H1 (cell line): ENCODE measurements at regions not wholly inside any gene's neighbourhood (a gene's known extent, or its start where the extent isn't known, plus 50 kb on each side); places are given as distances from the start of the nearest gene placed in this dataset.

ENCODE experiments used
- CTCF ChIA-PET: fragments of 300-600 bp; sonication (Branson Sonifier 250); formaldehyde crosslinking; loops from one replicate; lab custom pipeline; 2021; ENCODE audit not compliant: partially characterized antibody; lab: Charles Lee
- POLR2A ChIA-PET: fragments of 300-600 bp; sonication (Branson Sonifier 250); formaldehyde crosslinking; loops from one replicate; lab custom pipeline; 2021; ENCODE audit warnings: inconsistent platforms; ENCODE audit not compliant: partially characterized antibody; lab: Charles Lee
- DNase-seq, 2 experiments: peaks; one replicate each; pipeline versions ENCODE4 v3.0.0 to v3.0.0-alpha.2; 2010 to 2022; ENCODE audit warnings: low spot score in 2 of 2, low read depth in 1 of 2, mixed read lengths in 1 of 2
- FAIRE-seq: peaks from 2 replicates; lab custom pipeline; 2011; peaks lifted over from hg19 to GRCh38; lab: Jason Lieb, UNC
- H2AFZ ChIP-seq: 2 replicates; pipeline ENCODE4 v1.8.1; 2012; ENCODE audit warnings: low read length, inconsistent platforms
- H2AK5ac ChIP-seq: 2 replicates; pipeline ENCODE4 v1.6.1; 2013; ENCODE audit warnings: low read depth, low read length
- H2BK120ac ChIP-seq: replicated peaks from 2 replicates; pipeline ENCODE3; 2013; ENCODE audit warnings: low read depth, low read length, inconsistent platforms
- H2BK12ac ChIP-seq: 2 replicates; pipeline ENCODE4 v1.6.1; 2013; ENCODE audit warnings: low read depth, low read length
- H2BK15ac ChIP-seq: 2 replicates; pipeline ENCODE4 v1.6.1; 2013; ENCODE audit warnings: low read length
- H2BK20ac ChIP-seq: 2 replicates; pipeline ENCODE4 v1.6.1; 2013; ENCODE audit warnings: low read length
- H2BK5ac ChIP-seq: 2 replicates; pipeline ENCODE4 v1.6.1; 2013; ENCODE audit warnings: low read depth, low read length
- H3K14ac ChIP-seq: 2 replicates; pipeline ENCODE4 v1.6.1; 2013; ENCODE audit warnings: inconsistent platforms; ENCODE audit not compliant: insufficient read length
- H3K18ac ChIP-seq: 2 replicates; pipeline ENCODE4 v1.6.1; 2013; ENCODE audit warnings: low read length; ENCODE audit errors: extremely low read depth
- H3K23ac ChIP-seq: 2 replicates; pipeline ENCODE4 v1.6.1; 2013; ENCODE audit warnings: inconsistent platforms; ENCODE audit not compliant: insufficient read length
- H3K23me2 ChIP-seq: 2 replicates; pipeline ENCODE4 v1.6.1; 2013; ENCODE audit warnings: low read depth, low read length
- H3K27ac ChIP-seq: 2 replicates; pipeline ENCODE4 v1.6.1; 2011; ENCODE audit warnings: low read depth, low read length, inconsistent platforms
- H3K27me3 ChIP-seq, 4 experiments: replicated peaks in 1 of 4; 1 replicate in 1 of 4; 2 replicates in 3 of 4; pipeline versions ENCODE4 v1.6.1 to v1.8.1; 2011 to 2013; ENCODE audit warnings: low read length in 3 of 4, mild to moderate bottlenecking in 3 of 4, inconsistent platforms in 2 of 4, mixed read lengths in 2 of 4, moderate library complexity in 1 of 4; ENCODE audit not compliant: control insufficient read depth in 3 of 4, insufficient read depth in 3 of 4; ENCODE audit errors: extremely low read depth in 1 of 4
- H3K36me3 ChIP-seq, 4 experiments: 2 replicates each; pipeline versions ENCODE4 v1.6.1 to v1.8.1; 2011 to 2013; ENCODE audit warnings: mild to moderate bottlenecking in 4 of 4, low read length in 3 of 4, moderate library complexity in 2 of 4, control low read depth in 1 of 4, inconsistent platforms in 1 of 4; ENCODE audit not compliant: insufficient read depth in 4 of 4, control insufficient read depth in 2 of 4
- H3K4ac ChIP-seq: replicated peaks from 2 replicates; pipeline ENCODE3; 2013; ENCODE audit warnings: low read length, low read depth, mixed read lengths, inconsistent platforms; ENCODE audit not compliant: insufficient read length
- H3K4me1 ChIP-seq, 4 experiments: replicated peaks in 1 of 4; 1 replicate in 1 of 4; 2 replicates in 3 of 4; pipeline versions ENCODE4 v1.6.1 to v1.8.1; 2011 to 2013; ENCODE audit warnings: low read length in 3 of 4, inconsistent platforms in 2 of 4, mixed read lengths in 1 of 4; ENCODE audit not compliant: insufficient read depth in 4 of 4, control insufficient read depth in 3 of 4
- H3K4me2 ChIP-seq, 2 experiments: 2 replicates each; pipeline versions ENCODE4 v1.6.1 to v1.8.1; 2011 to 2013; ENCODE audit warnings: low read depth in 2 of 2, low read length in 2 of 2, control low read depth in 1 of 2, inconsistent platforms in 1 of 2, mild to moderate bottlenecking in 1 of 2; ENCODE audit not compliant: insufficient read depth in 1 of 2
- H3K4me3 ChIP-seq, 4 experiments: fragments of 200-600, 300-600 bp in 1 of 4; sonication (generic), shearing (Covaris generic), sonication (Bioruptor Twin) in 1 of 4; 2 replicates each; pipeline versions ENCODE4 v1.5.1 to v1.8.1; 2011 to 2016; ENCODE audit warnings: low read length in 4 of 4, low read depth in 3 of 4, control low read depth in 2 of 4, inconsistent platforms in 2 of 4, mild to moderate bottlenecking in 2 of 4, mixed read lengths in 1 of 4, moderate library complexity in 1 of 4; ENCODE audit not compliant: insufficient read depth in 2 of 4; ENCODE audit errors: extremely low read depth in 1 of 4
- H3K56ac ChIP-seq: replicated peaks from 2 replicates; pipeline ENCODE3; 2013; ENCODE audit warnings: low read depth, mild to moderate bottlenecking, mixed read lengths, low read length, inconsistent platforms; ENCODE audit not compliant: insufficient read length
- H3K79me1 ChIP-seq: 2 replicates; pipeline ENCODE4 v1.6.1; 2013; ENCODE audit warnings: low read depth, low read length, control low read depth
- H3K79me2 ChIP-seq, 2 experiments: 2 replicates each; pipeline versions ENCODE4 v1.6.1 to v1.8.1; 2012 to 2013; ENCODE audit warnings: low read length in 2 of 2, mild to moderate bottlenecking in 2 of 2, inconsistent platforms in 1 of 2; ENCODE audit not compliant: insufficient read depth in 2 of 2, control insufficient read depth in 1 of 2
- H3K9ac ChIP-seq, 4 experiments: replicated peaks in 1 of 4; 1 replicate in 1 of 4; 2 replicates in 3 of 4; pipeline versions ENCODE4 v1.6.1 to v1.8.1; 2011 to 2013; ENCODE audit warnings: low read depth in 3 of 4, low read length in 3 of 4, control low read depth in 2 of 4, mild to moderate bottlenecking in 2 of 4, moderate library complexity in 2 of 4, inconsistent platforms in 1 of 4; ENCODE audit errors: extremely low read depth in 1 of 4
- H3K9me3 ChIP-seq, 2 experiments: 2 replicates each; pipeline versions ENCODE4 v1.6.1 to v1.8.1; 2012 to 2013; ENCODE audit warnings: mild to moderate bottlenecking in 2 of 2, moderate library complexity in 2 of 2, control low read depth in 1 of 2, inconsistent platforms in 1 of 2, low read depth in 1 of 2, low read length in 1 of 2, mixed read lengths in 1 of 2; ENCODE audit not compliant: insufficient read depth in 2 of 2
- H4K20me1 ChIP-seq, 2 experiments: replicated peaks in 1 of 2; 2 replicates each; pipeline versions ENCODE3 to v1.8.1; 2011 to 2013; ENCODE audit warnings: inconsistent platforms in 2 of 2, low read length in 2 of 2, mild to moderate bottlenecking in 1 of 2; ENCODE audit not compliant: insufficient read depth in 2 of 2, control insufficient read depth in 1 of 2
- H4K5ac ChIP-seq: 2 replicates; pipeline ENCODE4 v1.6.1; 2013; ENCODE audit warnings: low read length, low read depth, mixed read lengths, inconsistent platforms; ENCODE audit not compliant: insufficient read length
- H4K8ac ChIP-seq: 2 replicates; pipeline ENCODE4 v1.8.0; 2013; ENCODE audit warnings: mild to moderate bottlenecking, moderate library complexity, low read length, inconsistent platforms; ENCODE audit not compliant: insufficient read depth; ENCODE audit errors: extremely low read depth
- H4K91ac ChIP-seq: replicated peaks from 2 replicates; pipeline ENCODE3; 2013; ENCODE audit warnings: low read length, mixed read lengths, inconsistent platforms; ENCODE audit not compliant: insufficient read length
- CREB1 ChIP-seq: IDR thresholded peaks from 2 replicates; pipeline ENCODE4 v1.6.1; 2012; ENCODE audit warnings: inconsistent platforms
- EGR1 ChIP-seq: IDR thresholded peaks from 2 replicates; pipeline ENCODE4 v1.6.1; 2011; ENCODE audit warnings: low read depth, low read length, borderline replicate concordance
- EP300 ChIP-seq, 2 experiments: IDR thresholded peaks; 1 replicate in 1 of 2; 2 replicates in 1 of 2; pipeline ENCODE4 v1.6.1; 2011 to 2012; ENCODE audit warnings: low read depth in 2 of 2, low read length in 2 of 2, mild to moderate bottlenecking in 2 of 2, borderline replicate concordance in 1 of 2, inconsistent platforms in 1 of 2, moderate library complexity in 1 of 2
- MAX ChIP-seq: IDR thresholded peaks from 2 replicates; pipeline ENCODE4 v1.6.1; 2012; ENCODE audit warnings: inconsistent platforms
- NANOG ChIP-seq: IDR thresholded peaks from 2 replicates; pipeline ENCODE4 v1.6.1; 2011; ENCODE audit warnings: low read length, low read depth, mild to moderate bottlenecking, inconsistent platforms; ENCODE audit not compliant: insufficient read depth, poor library complexity, severe bottlenecking
- RFX5 ChIP-seq: IDR thresholded peaks from 2 replicates; pipeline ENCODE4 v1.6.1; 2011; ENCODE audit warnings: low read depth, low read length, improper control_type of control experiment, borderline replicate concordance
- RXRA ChIP-seq: IDR thresholded peaks from 2 replicates; pipeline ENCODE4 v1.6.1; 2011; ENCODE audit warnings: low read depth, mild to moderate bottlenecking, low read length, moderate library complexity; ENCODE audit not compliant: insufficient read depth
- SAP30 ChIP-seq: fragments of 300-600 bp; sonication (generic); IDR thresholded peaks from 2 replicates; pipeline ENCODE4 v1.7.1; 2012; ENCODE audit warnings: low read length, moderate library complexity, mild to moderate bottlenecking, inconsistent platforms; ENCODE audit not compliant: insufficient read depth, insufficient replicate concordance
- SIX5 ChIP-seq: IDR thresholded peaks from 2 replicates; pipeline ENCODE4 v1.6.1; 2011; ENCODE audit warnings: mild to moderate bottlenecking, low read depth, low read length
- TCF12 ChIP-seq: IDR thresholded peaks from 2 replicates; pipeline ENCODE4 v1.6.1; 2011; ENCODE audit warnings: low read depth, mild to moderate bottlenecking, low read length
- WGBS, 2 experiments: shearing (Covaris generic) in 1 of 2; methylation state at CpG; one replicate each; pipeline versions ENCODE4 v1.1.6 to v1.1.7; 2013 to 2015; ENCODE audit warnings: low lambda C conversion rate in 2 of 2, mixed read lengths in 2 of 2, inconsistent platforms in 1 of 2, low coverage in 1 of 2, missing lambda C conversion rate in 1 of 2; ENCODE audit not compliant: insufficient replicate concordance in 2 of 2, insufficient coverage in 1 of 2, insufficient read length in 1 of 2; ENCODE audit errors: extremely low coverage in 1 of 2, missing lambda C conversion rate in 1 of 2; 5-methylcytosine and 5-hydroxymethylcytosine counted together
- TF ChIP-seq, protein P1 (sequence below): IDR thresholded peaks from 2 replicates; pipeline ENCODE4 v1.6.1; 2012; ENCODE audit warnings: low read length, inconsistent platforms

DNA sequence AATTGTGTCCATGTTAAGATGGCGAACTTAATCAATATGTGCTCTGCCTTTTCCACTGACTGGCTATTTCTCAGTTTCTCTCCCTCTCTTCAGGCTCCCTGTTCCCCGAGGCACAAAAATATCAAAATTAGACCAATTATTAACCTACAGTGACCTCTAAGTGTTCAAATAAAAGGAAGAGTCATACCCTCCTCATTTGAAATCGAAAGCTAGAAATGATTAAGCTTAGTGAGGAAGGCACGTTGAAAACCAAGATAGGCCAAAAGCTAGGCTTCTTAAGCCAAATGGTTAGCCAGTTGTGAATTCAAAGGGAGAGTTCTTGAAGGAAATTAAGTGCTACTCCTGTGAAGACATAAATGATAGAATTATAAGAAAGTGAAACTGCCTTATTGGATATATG, 81.1 kb upstream of the MBL2 start:
- H3K79me1 ChIP-seq = no peaks in the 10 kb centered on the region
- H3K18ac ChIP-seq = no peak overlapping the region
- no peak for DNase-seq
- no peak overlapping the region for H2BK15ac ChIP-seq
- H2BK120ac ChIP-seq = peak overlapping the region; percentile 21
- H2BK20ac ChIP-seq = no peak overlapping the region
- H3K14ac ChIP-seq = no peak overlapping the region
- CTCF ChIA-PET = interaction anchor here (1.0 kb wide), 1 partner anchor 11 kb away, joined by 3 read pairs; no protein-coding TSS in a partner anchor
- no peak overlapping the region for H2BK12ac ChIP-seq
- no peak overlapping the region for H3K9ac ChIP-seq
- H2AFZ ChIP-seq = no peak overlapping the region
- no peaks in the 10 kb centered on the region for H3K23me2 ChIP-seq
- no peak overlapping the region for H3K56ac ChIP-seq
- FAIRE-seq = no peak
- WGBS, 2 experiments = 90% methylated on average over 4 of the region's 4 CpGs; no CpG with 5 or more reads in 1 of the 2 experiments
- H3K4ac ChIP-seq = no peak overlapping the region
- no peaks in the 10 kb centered on the region for H3K27me3 ChIP-seq
- no peak overlapping the region for H4K5ac ChIP-seq
- no peak overlapping the region for H2BK5ac ChIP-seq
- no peak overlapping the region for H3K27ac ChIP-seq
- no peaks in the 10 kb centered on the region for H3K79me2 ChIP-seq
- H4K91ac ChIP-seq = no peak overlapping the region
- no peak overlapping the region for H3K4me2 ChIP-seq
- H4K8ac ChIP-seq = no peak overlapping the region
- TF ChIP-seq, protein P1, sequence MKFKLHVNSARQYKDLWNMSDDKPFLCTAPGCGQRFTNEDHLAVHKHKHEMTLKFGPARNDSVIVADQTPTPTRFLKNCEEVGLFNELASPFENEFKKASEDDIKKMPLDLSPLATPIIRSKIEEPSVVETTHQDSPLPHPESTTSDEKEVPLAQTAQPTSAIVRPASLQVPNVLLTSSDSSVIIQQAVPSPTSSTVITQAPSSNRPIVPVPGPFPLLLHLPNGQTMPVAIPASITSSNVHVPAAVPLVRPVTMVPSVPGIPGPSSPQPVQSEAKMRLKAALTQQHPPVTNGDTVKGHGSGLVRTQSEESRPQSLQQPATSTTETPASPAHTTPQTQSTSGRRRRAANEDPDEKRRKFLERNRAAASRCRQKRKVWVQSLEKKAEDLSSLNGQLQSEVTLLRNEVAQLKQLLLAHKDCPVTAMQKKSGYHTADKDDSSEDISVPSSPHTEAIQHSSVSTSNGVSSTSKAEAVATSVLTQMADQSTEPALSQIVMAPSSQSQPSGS = no peak
- TF ChIP-seq CREB1 = no peak
- no peak for TF ChIP-seq NANOG
- TF ChIP-seq SAP30 = no peak
- no peak for TF ChIP-seq RXRA
- no peak for TF ChIP-seq EGR1
- TF ChIP-seq TCF12 = no peak
- TF ChIP-seq RFX5 = no peak
- TF ChIP-seq SIX5 = no peak
- TF ChIP-seq EP300 (IDR thresholded peaks at IDR 0.05; ENCODE audit: borderline replicate concordance in 1 of 2, low read depth in 2 of 2, low read length in 2 of 2) = no peak
- no peak for TF ChIP-seq MAX
- TF ChIP-seq, all 59 proteins: peak for 0
- no peaks in the 10 kb centered on the region for H4K20me1 ChIP-seq
- H3K4me1 ChIP-seq = no peaks in the 10 kb centered on the region; a peak in 1 of 7 replicates
- H3K9me3 ChIP-seq = peaks cover 0 to 3% of the 10 kb centered on the region in 2 experiments; a peak in 1 of 4 replicates
- H3K23ac ChIP-seq = no peak overlapping the region
- H3K36me3 ChIP-seq = no peaks in the 10 kb centered on the region; a peak in 1 of 8 replicates
- POLR2A ChIA-PET = no interaction called here
- no peak overlapping the region for H2AK5ac ChIP-seq
- no peak overlapping the region for H3K4me3 ChIP-seq
